ENCODE measurements at regions not wholly inside any gene's neighbourhood (a gene's known extent, or its start where the extent isn't known, plus 50 kb on each side); places are given as distances from the start of the nearest gene placed in this dataset.
A peak's percentile ranks its signal among the peaks of the same experiment; 100 is the strongest.

- peak in 1 of 2 experiments; percentile 7 for DNase-seq (ENCODE audit: low read depth in 1 of 2, low spot score in 1 of 2)
- Histone ChIP-seq H3K27ac (replicated peaks) (no peak overlapping the region), H3K4me3 (replicated peaks; ENCODE audit: insufficient read depth, low read length) (no peak overlapping the region), H3K27me3 (ENCODE audit: insufficient read depth, poor library complexity, severe bottlenecking) (no peaks in the 10 kb centered on the region)
- TF ChIP-seq, protein P1, sequence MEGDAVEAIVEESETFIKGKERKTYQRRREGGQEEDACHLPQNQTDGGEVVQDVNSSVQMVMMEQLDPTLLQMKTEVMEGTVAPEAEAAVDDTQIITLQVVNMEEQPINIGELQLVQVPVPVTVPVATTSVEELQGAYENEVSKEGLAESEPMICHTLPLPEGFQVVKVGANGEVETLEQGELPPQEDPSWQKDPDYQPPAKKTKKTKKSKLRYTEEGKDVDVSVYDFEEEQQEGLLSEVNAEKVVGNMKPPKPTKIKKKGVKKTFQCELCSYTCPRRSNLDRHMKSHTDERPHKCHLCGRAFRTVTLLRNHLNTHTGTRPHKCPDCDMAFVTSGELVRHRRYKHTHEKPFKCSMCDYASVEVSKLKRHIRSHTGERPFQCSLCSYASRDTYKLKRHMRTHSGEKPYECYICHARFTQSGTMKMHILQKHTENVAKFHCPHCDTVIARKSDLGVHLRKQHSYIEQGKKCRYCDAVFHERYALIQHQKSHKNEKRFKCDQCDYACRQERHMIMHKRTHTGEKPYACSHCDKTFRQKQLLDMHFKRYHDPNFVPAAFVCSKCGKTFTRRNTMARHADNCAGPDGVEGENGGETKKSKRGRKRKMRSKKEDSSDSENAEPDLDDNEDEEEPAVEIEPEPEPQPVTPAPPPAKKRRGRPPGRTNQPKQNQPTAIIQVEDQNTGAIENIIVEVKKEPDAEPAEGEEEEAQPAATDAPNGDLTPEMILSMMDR (IDR thresholded peaks at IDR 0.05; ENCODE audit: insufficient read depth, low read length) = no peak
- no peak for TF ChIP-seq REST (IDR thresholded peaks at IDR 0.05; ENCODE audit: insufficient replicate concordance, low read depth)
- TF ChIP-seq GABPA (IDR thresholded peaks at IDR 0.05; ENCODE audit: low read depth) = no peak
- no peak for TF ChIP-seq SPI1 (IDR thresholded peaks at IDR 0.05; ENCODE audit: borderline replicate concordance, low read depth)
- no peak for TF ChIP-seq POLR2AphosphoS5 (IDR thresholded peaks at IDR 0.05; ENCODE audit: low read depth)
Observed at GRCh38 chr16:9469512-9469911, 378.1 kb downstream of the HAPSTR1 start.

- no peak overlapping the region for H3K4me3 ChIP-seq (replicated peaks; ENCODE audit: insufficient read depth, low read length)
- H3K27ac ChIP-seq (replicated peaks) = no peak overlapping the region
- no peaks in the 10 kb centered on the region for H3K27me3 ChIP-seq (ENCODE audit: insufficient read depth, poor library complexity, severe bottlenecking)
- TF ChIP-seq SPI1 (IDR thresholded peaks at IDR 0.05; ENCODE audit: borderline replicate concordance, low read depth) (no peak), GABPA (IDR thresholded peaks at IDR 0.05; ENCODE audit: low read depth) (no peak), POLR2AphosphoS5 (IDR thresholded peaks at IDR 0.05; ENCODE audit: low read depth) (no peak), REST (IDR thresholded peaks at IDR 0.05; ENCODE audit: insufficient replicate concordance, low read depth) (no peak)
- TF ChIP-seq, protein P1 (IDR thresholded peaks at IDR 0.05; ENCODE audit: insufficient read depth, low read length) = no peak
- no peak for DNase-seq (ENCODE audit: low read depth in 1 of 2, low spot score in 1 of 2)
Observed at GRCh38 chr16:9476744-9477143, 385.3 kb downstream of the HAPSTR1 start.

- DNase-seq (ENCODE audit: low read depth in 1 of 2, low spot score in 1 of 2) = no peak
- no peak overlapping the region for H3K27ac ChIP-seq (replicated peaks)
- peaks cover 2% of the 10 kb centered on the region for H3K27me3 ChIP-seq (ENCODE audit: insufficient read depth, poor library complexity, severe bottlenecking)
- no peak overlapping the region for H3K4me3 ChIP-seq (replicated peaks; ENCODE audit: insufficient read depth, low read length)
- TF ChIP-seq, protein P1 (IDR thresholded peaks at IDR 0.05; ENCODE audit: insufficient read depth, low read length) = no peak
- no peak for TF ChIP-seq GABPA (IDR thresholded peaks at IDR 0.05; ENCODE audit: low read depth)
- TF ChIP-seq POLR2AphosphoS5 (IDR thresholded peaks at IDR 0.05; ENCODE audit: low read depth) = no peak
- TF ChIP-seq SPI1 (IDR thresholded peaks at IDR 0.05; ENCODE audit: borderline replicate concordance, low read depth) = no peak
- TF ChIP-seq REST (IDR thresholded peaks at IDR 0.05; ENCODE audit: insufficient replicate concordance, low read depth) = no peak
Observed at GRCh38 chr16:9479008-9479407, 387.6 kb downstream of the HAPSTR1 start.
